GM21529 (cell line): ENCODE measurements at regions not wholly inside any gene's neighbourhood (a gene's known extent, or its start where the extent isn't known, plus 50 kb on each side); places are given as distances from the start of the nearest gene placed in this dataset.

Experiments
- ATAC-seq: cut with Tn5 transposase; IDR thresholded peaks from one replicate; pipeline ENCODE4 v1.9.1; 2021; ENCODE audit not compliant: unreplicated experiment

DNA sequence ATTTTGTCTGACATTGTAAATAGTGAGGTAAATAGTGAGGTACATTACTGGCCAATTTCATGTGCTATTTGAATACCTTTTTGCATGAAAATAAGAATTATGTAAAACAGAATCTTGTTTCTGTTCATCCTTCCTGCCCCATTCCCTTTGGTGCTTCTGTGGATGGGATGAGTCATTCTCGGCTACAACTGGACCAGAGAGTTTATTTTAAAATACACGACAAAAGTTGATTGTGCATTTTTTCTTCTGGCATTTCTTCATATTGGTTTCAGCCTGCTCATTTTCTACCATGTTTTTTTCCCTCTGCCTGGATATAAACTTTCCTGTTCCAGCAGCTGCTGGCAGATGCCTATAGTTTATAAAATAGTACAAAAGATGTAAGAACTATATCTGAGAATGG is 107.5 kb downstream of the CYSLTR2 start:
- no peak for ATAC-seq

DNA sequence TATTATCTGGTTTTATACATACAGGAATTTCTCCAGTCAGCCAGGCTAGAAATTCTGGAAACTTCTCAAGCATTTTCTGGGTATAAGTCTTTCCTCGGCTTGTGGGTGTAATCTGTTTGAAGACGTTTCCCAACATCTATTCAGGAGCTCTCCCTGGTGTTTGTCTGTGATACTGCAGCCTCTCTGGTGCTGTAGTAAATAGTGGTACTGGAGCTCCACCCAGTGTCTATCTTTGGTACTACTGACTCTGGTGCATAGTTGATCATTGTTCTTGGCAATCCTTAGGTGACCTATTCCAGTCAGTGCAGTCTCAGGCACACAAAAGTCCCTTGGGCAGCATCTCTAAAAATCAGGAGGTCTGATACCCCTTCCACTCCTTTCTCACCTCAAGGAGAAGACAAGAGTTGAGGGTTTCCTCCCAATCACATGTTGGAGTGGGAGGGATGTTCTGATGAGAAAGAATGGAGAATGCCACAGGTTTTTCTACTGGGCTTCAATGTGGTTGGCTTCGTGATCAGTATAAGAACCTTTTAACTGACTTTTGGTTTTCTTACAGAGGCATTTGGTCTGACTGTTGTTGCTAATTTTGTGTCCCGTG is 115.5 kb downstream of the CYSLTR2 start:
- peak; percentile 98 for ATAC-seq

DNA sequence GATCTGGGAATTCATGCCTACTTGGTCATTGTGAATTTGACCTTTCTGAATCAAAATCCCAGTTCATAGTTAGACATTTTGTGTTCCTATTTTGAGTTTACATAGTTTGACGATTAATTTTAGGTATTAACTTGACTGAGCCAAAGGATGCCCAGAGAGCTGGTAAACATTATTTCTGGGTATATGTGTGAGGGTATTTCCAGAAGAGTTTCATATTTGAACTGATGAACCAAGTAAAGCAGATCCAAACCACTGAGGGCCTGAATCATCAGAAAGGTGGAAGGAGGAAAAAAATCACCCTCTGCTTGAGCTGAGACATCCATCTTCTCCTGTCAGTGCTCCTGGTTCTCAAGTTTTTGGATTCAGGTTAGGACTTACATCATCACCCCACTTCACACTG is 116.6 kb downstream of the CYSLTR2 start:
- no peak for ATAC-seq

DNA sequence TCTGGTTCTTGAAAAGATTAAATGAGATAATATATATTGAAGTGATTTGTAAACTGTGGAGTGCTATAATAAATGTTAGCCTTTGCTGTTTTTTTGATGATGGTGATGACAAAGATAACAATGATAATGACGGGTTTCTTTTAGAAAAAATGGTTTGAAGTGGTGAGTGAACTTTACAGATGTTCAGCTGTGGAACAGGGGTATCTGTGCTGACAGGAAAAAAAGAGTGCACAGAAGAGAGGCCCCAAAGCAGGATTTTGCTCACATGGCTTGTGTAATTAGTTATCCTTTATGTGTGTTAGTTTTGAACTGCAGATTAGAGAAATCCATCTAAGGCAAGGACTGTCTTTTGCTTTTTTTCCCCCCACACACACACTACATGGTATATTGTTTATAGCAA is 119.2 kb downstream of the CYSLTR2 start:
- ATAC-seq, result no peak

DNA sequence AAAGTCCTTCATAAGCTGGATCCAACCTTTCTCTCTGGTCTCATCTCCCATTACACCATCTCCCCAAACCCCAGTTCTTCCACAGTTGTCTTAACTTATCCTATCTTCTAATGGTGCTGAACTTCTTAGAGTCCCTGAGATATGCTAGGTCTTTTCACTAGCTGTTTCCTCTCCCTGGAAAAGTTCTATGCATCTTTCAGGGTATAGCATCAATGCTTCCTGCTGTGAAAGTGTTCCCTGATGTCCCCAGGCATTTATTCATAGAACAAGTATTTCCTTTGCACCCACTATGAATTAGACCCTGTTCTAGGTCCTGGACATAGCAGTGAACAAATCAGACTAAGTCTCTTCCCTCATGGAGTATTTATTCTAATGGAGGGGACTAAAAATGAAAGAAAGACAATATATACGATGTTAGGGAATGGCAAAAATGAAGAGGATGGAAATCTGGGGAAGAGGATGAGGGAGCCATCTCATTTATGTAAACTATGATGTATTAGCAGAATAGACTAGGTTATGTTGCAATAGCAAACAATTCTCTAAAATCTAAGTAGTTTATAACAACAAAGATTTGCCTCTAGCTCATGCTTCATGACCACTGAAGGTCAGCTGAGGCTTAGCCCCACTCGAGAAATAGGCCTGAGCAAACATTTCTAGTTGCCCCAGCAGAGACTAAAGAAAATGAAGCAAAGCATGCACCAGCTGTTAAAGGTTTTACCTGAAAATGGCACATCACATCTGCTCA is 120.0 kb downstream of the CYSLTR2 start:
- ATAC-seq, result no peak

DNA sequence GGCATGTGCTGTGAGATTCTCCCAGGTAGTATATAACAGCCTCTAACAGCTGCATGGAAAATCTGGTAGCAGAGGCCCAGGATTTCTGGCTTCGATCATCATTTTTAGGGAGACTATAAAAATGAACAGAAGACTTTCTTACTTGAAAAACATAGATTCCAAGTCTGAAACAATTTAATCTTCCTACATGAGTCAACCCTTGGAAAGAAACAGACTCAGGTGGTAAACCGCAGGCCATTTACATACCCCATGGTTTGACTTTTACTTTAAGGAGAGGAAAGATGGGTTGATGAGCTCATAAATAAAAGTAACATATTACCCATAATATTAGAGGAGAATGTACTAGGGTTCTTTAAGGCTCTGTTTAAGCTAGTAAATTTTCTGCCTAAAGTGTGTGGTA is 121.6 kb downstream of the CYSLTR2 start:
- ATAC-seq, result no peak

DNA sequence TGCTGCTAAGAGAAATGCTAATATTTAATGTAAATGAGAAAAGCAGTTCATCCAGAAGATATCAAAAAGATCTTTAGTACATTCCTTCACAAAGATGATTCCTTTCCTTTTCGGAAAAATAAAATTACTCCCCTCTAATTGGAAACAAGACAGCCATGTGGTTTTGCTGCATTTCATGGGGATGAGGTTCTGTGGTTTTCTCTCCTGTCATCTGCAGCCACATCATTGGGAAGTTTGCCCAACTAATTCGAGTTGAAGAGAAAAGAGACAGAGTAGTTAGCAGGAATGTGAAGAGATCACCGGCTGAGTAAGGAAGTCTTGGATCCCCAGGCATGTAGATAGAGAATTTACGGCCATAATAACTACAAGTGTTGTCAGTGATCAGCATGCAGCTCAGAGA is 122.1 kb downstream of the CYSLTR2 start:
- no peak for ATAC-seq

DNA sequence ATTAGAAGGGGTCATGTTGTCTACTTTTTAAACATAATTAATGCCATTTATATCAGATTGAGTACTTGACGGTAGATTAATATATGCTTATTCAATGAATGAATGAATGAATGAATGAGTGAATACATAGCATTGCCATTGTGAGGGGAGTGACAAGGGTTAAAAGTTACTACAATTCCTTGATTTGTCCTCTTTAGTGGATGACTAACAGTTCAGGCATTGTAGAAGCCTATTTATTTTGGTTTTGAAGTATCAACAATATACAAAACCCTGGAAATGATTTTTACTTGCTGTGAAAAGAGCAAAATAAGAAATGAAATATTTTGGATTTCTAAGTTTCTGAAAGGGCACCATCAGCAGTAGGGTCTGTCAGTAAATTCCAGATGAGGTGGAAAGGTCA is 122.7 kb downstream of the CYSLTR2 start:
- no peak for ATAC-seq

DNA sequence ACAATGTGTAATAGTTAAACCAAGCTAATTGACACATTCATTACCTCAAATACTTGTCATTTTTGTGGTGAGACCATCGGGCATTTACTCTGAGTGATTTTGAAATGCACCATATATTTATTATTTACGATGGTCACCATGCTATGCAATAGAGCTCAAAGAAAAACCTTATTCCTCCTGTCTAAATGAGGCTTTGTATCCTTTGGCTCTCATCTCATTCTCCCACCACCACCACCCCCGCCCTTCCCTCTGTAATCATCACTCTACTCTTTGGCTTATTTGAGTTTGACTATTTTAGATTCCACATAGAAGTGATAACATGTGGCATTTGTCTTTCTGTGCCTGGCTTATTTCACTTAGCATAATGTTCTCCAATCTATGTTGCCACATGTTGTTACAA is 124.9 kb downstream of the CYSLTR2 start:
- ATAC-seq, result no peak

DNA sequence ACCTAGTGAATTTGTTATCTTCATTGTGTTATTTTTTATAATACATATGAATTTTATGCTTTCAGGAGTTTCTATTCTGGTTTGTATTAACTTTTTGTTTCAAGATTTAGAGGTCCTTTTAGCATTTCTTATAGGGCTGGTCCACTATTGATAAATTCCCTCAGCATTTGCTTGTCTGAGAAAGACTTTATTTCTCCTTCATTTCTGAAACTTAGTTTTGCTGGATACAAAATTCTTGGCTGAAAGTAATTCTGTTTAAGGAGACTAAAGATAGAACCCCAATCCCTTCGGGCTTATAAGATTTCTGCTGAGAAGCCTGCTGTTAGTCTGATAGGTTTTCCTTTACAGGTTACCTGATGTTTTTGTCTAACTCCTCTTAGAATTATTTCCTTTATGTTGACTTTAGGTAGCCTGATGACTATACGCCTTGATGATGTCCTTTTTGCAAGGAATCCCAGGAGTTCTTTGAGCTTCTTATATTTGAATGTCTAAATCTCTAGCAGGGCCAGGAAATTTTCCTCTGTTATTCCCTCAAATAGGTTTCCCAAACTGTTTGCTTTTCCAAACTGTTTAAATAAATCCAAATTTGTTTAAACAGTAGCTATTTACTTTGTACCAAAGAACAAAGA is 127.1 kb downstream of the CYSLTR2 start:
- no peak for ATAC-seq

DNA sequence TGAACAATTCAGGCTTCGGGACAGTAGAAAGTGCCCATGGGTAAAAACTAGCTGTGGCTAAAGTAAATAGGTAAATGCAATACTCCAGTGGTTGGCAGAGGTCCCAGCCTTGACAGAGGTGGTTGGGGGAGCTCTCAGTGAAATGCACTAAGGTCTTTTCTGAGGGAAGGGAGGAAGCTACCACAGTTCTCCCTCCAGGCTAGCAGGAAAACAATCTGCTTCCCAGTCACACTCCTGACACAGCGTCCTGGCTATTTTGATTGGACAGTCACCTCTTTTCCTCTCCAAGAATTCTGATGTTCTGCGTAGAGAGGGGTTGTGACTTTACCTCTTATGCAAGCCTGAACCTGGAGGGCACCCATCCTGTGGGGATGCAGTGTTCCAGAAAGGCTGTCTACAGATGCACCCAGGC is 128.7 kb downstream of the CYSLTR2 start:
- ATAC-seq, result no peak

DNA sequence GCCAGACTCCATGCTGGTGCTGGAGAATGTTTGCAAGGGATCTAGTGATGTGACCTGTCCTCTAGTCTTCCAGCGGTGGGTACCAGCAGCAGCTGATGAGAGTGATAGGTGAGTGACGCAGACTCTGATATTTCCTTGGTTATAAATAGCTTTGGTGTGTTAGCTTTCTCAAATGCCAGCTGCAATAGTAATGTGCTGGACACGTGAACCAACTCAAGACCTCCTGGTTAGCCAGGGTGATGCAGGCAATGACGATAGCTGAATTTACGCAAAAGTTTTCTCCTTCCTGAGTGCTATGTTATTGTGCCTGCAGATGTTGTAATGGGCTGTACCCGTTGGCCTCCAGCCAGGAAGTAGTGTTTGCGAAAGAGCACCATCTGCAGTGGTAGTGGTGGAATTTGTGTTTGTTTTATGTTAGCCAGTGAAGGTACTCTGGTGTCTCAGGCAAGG is 129.5 kb downstream of the CYSLTR2 start:
- ATAC-seq, result no peak

DNA sequence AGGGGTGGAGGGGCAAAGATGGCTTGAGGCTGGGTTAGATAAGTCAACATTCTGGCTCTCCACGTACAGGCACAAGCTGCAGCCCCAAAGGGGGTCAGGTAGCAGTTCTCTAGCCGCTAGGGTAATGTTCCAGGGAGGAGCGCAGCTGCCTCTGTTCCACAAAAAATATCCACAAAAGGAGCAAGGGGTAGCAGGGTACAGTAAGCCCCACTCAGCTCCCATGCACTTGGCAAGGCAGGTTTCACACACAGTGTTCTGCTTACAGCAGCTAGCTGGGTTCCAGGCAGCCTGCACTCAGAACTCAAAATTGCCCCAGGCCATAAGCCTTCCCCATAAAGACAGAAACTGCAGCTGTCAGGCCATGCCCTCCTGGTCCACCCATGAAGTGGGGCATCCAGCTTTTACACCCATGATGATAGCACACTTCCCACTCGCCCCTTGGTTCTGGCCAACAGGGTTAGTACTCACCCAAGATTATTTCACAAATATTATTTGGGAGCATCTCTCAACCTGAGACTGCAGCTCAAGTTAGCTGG is 130.0 kb downstream of the CYSLTR2 start:
- ATAC-seq, result no peak

DNA sequence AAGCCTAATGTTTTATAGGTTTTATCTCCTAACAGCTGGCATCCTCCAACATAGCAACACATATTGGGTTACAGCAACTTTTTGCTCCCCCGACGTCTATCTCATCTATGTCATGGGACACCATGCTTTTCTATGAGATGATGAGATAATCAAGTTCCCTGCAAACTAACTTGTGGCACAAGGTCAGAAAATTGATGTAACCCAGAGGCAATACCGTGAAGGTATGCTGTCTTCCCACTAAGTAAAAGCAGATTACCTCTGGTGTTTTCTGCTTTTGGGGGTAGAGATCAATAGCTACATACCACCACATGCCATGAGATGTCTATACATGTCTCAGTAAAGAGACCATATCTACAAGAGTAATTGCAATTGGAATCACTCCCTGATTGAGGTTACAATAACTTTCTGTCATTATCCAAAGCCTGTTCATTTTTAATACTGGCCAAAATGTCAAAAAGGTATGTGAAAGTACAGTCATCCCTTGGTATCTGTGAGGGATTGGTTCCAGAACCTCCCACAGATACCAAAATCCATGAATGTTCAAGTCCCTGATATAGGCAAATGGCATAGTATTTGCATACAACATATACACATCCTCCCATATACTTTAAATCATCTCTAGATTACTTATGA is 131.3 kb downstream of the CYSLTR2 start:
- ATAC-seq, result no peak

DNA sequence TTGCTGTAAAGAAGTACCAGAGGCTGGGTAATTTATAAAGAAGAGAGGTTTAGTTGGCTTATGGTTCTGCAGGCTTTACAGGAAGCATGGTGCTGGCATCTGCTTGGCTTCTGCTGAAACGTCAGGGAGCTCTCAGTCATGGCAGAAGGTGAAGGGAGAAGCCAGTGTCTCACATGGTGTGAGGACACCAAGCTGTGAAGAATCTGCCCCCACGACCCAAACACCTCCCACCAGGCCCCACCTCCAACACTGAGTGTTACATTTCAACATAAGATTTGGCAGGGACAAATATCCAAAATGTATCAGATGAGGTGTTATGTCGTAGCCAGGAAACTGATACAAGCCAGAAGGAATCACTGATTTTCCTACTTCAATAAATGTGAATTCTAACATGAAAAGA is 136.5 kb downstream of the CYSLTR2 start:
- no peak for ATAC-seq

DNA sequence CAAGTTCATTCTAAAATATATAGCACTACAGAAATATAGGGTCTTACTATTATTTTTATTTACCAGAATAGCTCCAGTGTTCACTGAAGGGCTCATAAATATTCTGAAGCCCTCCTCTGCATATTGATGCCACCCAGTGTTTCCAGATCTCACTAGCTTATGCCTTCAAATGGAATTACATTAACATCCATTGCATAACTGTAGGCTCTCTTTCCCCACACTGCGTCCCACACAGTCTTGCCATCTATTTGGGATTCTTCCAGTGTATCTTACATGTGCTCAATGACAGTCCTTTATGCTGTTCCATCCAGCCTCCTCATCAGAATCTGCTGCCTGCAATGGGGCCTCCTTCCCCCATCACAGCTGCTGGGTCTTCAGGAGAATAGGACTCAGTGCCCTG is 137.2 kb downstream of the CYSLTR2 start:
- ATAC-seq, result no peak

DNA sequence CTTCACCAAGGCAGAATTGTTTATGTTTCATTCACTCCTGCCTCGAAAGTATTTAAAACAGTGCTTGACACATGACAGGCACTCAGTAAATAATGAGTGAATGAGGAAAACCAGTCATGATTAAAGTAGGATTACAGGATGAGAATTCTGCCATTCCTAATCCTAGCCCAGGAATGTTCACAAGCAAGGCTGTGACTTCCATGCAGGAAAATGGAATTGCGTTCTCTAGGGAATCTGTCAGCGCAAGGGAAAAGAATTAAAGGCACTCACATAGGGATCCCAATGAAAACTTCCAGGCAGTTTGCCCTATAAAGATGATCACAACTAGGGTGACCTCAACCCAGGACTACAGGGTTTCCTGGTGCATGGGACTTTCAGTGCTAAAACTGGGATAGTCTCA is 143.4 kb downstream of the CYSLTR2 start:
- no peak for ATAC-seq

DNA sequence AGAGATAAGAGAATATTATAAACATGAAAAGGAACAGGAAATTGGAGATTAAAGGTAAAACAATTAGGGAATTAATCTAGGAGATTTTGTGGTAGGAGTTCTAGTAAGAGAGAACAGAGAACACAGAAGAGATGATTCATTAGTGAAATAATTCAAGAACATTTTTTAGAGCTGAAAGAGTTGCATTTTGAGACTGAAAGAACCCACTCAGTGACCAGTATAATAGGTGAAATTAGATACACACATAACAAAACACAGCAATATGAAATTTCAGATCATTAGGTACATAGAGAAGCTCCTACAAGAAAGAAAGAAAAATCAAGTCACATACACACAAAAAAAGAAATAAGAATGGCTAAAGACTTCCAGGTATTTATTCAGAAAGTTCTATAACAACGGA is 144.0 kb downstream of the CYSLTR2 start:
- no peak for ATAC-seq

DNA sequence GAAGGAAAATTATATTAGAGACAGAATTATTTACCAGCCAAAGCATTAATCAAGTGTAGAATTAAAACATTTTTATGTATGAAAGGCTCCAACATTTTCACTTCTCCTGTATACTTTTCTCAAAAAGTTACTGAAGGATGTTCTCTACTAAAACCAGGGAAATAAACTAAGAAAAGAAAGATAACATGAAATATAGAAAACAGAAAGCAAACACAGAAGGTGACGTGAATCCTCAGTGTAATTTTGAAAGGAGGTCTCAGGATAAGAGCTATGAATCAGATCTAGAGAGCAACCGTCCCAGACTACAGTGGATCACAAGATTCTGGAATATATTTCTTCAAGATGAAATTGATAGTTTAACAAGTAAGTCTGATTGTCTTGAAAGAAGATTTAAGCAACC is 144.5 kb downstream of the CYSLTR2 start:
- ATAC-seq, result no peak

DNA sequence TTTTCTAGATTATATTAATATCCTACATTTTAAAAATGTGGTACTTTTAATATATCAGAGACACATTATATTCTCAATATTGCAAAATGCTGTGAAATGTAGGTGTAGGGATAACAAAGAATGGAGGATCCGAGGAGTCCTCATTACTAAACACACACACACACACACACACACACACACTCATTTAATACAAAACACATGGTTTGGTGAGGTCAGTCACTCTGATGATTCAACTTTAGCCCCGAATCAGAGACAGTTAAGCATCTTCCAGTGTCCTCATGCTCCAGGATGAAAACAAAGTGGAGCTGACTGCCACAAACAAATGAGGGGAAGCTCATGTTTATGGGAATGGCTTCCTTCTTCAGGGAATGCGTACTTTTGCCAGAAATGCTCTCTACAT is 147.5 kb downstream of the CYSLTR2 start:
- ATAC-seq, result no peak

DNA sequence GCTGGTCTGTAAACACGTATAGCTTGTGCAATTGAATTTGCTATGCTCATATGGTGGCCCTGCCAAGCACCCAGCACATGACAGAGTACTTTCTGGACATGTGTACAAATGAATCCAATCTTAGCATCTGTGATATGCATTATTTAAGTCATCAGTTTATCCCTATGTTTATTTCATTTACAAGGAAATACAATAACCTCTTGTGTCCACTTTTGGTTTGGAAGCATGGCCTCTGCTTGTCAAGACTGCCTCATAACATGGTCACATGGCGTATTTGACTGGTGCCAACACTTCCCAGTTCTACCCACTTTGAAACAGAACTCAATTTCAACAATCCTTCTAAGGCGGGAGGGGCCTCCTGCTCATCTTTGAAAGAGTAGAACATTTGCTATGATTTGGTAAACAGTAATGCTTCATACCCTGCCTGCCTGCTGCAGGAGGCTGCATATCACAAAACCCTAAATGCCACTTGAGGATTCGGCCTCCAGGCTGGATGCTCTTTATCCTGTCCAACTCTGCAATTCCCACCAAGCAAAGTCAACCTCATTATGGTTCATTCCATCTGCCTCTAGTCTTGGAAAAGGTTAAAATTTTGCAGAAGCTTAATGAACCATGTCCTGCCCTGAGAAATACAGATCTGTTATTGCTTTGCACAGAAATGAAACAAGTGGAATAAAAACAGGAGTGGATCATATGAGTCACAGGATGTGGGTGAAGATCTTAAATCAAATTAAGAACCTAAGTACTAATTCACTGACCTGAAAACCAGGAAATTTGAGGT is 151.3 kb downstream of the CYSLTR2 start:
- no peak for ATAC-seq
